ENCODE measurements at regions not wholly inside any gene's neighbourhood (a gene's known extent, or its start where the extent isn't known, plus 50 kb on each side); places are given as distances from the start of the nearest gene placed in this dataset.
A peak's percentile ranks its signal among the peaks of the same experiment; 100 is the strongest.

- DNase-seq: no peak
Measured at GRCh38 chr10:31644931-31645633, 283.5 kb downstream of the ARHGAP12 start.

- DNase-seq: no peak
Measured at GRCh38 chr10:31642281-31642680, 286.4 kb downstream of the ARHGAP12 start.

- no peak for DNase-seq
Measured at GRCh38 chr10:31635415-31636065, 293.1 kb downstream of the ARHGAP12 start.

- DNase-seq: no peak
Measured at GRCh38 chr10:31635009-31635408, 293.6 kb downstream of the ARHGAP12 start.

- DNase-seq: no peak
Measured at GRCh38 chr10:31630861-31631567, 297.6 kb downstream of the ARHGAP12 start.

- DNase-seq: no peak
Measured at GRCh38 chr10:31625566-31625965, 303.1 kb downstream of the ARHGAP12 start.

- DNase-seq: no peak
Measured at GRCh38 chr10:31624611-31625010, 304.0 kb downstream of the ARHGAP12 start.

GRCh38 chr10:31623947-31624346 is 304.7 kb downstream of the ARHGAP12 start:
- no peak for DNase-seq

GRCh38 chr10:31623466-31623865 is 304.4 kb downstream of the ZEB1 start:
- peak; percentile 73 to 92 (median 84) for DNase-seq

GRCh38 chr10:31622978-31623377 is 304.0 kb downstream of the ZEB1 start:
- peak; percentile 83 to 93 (median 92) for DNase-seq

- no peak for DNase-seq
Measured at GRCh38 chr10:31621733-31622132, 302.7 kb downstream of the ZEB1 start.

- peak; percentile 76 to 93 (median 89) for DNase-seq
Measured at GRCh38 chr10:31620226-31621151, 301.5 kb downstream of the ZEB1 start.

GRCh38 chr10:31619531-31620061 is 300.6 kb downstream of the ZEB1 start:
- peak; percentile 56 to 87 (median 73) for DNase-seq

GRCh38 chr10:31618541-31619291 is 299.7 kb downstream of the ZEB1 start:
- DNase-seq: peak; percentile 78 to 90 (median 86)

- DNase-seq: no peak
Measured at GRCh38 chr10:31617757-31618156, 298.7 kb downstream of the ZEB1 start.

- no peak for DNase-seq
Measured at GRCh38 chr10:31617133-31617532, 298.1 kb downstream of the ZEB1 start.

- no peak for DNase-seq
Measured at GRCh38 chr10:31615129-31615528, 296.1 kb downstream of the ZEB1 start.

- no peak for DNase-seq
Measured at GRCh38 chr10:31614611-31615010, 295.6 kb downstream of the ZEB1 start.

- no peak for DNase-seq
Measured at GRCh38 chr10:31612082-31612481, 293.1 kb downstream of the ZEB1 start.

GRCh38 chr10:31611161-31611560 is 292.1 kb downstream of the ZEB1 start:
- no peak for DNase-seq

GRCh38 chr10:31607481-31607880 is 288.5 kb downstream of the ZEB1 start:
- DNase-seq: no peak
